HG03045 (cell line): ENCODE measurements at regions not wholly inside any gene's neighbourhood (a gene's known extent, or its start where the extent isn't known, plus 50 kb on each side); places are given as distances from the start of the nearest gene placed in this dataset.

ENCODE experiments used
- ATAC-seq: cut with Tn5 transposase; IDR thresholded peaks from one replicate; pipeline ENCODE4 v1.9.1; 2021; ENCODE audit warnings: mild to moderate bottlenecking, moderate library complexity; ENCODE audit not compliant: unreplicated experiment

DNA sequence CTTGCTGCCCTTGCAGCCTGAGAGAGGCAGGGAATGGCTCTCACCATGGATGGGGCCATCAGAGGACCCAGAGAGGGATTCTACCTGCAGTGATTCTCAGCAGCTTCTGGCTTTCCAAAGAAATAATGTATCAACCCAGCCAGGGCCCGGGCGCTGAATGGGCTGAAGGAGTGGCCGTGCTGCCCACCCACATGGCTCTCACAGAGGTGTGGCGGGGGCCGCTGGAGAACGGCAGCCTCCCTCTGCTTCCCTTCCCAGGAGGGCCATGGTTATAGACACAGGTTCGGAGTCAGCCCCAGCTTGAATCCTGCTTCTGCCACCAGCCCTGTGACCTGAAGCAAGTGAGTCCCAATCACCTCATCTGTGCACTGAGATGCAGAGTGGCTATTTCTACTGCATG lies 82.7 kb downstream of the THAP12 start:
- ATAC-seq = no peak

DNA sequence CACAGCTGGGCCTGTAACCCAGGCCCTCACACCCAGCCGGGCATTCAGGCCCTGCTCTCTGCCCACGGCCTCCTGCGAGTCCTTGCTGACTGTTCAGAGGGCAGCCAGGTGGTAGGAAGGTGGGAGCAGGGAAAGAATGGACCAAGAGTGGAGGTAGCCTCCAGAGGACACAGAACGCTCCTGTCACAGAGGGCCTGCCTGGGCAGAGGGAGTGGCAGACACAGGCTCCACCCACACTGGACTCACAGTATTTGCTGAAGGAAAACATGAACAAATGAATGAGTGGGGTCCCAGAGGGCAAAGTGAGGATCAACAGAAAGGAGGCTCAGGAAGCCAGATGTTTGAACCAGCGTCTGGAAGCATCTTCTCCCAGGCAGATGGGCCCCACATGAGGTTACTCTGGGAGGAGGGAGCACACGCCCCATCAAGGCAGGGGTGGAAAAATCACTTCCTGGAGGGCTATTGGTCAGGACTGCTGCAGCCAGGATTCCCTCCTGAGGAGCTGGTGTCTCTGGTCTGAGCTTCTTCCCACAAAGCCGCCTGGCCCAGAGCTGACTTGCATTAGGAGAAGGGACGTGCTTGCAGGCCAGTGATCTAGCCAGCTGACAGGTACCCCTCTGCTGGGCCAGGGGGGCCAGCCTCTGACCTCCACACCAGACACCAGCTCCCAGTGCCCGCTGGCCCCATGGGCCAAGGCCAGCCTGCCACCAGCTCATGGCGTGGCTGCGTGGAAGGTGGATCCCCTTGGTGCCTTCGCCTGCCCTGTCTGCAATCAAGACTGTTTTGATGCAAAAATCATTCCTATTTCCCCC lies 84.0 kb downstream of the THAP12 start:
- no peak for ATAC-seq

DNA sequence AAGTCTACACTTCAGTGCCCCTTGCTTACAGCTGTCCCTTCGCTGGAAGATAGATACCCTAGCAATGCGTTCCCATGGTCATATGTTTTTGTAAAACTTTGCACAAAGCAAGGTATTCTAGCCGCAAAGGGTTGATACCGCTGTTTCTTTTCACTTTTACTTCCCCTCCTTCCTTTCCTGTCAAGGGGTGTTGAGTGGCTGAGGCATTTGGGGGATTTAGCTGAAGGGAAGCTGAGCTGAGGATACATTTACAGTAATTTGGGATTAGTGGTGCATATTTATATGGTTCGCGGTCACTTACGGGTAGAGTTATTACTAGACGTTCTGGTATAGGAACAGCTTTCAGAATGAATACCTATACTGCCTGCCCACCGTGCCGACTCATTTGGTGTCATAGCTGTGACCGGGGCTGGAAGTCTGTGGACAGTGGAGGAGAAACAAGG lies 86.9 kb upstream of the WNT11 start:
- ATAC-seq = peak; percentile 55

DNA sequence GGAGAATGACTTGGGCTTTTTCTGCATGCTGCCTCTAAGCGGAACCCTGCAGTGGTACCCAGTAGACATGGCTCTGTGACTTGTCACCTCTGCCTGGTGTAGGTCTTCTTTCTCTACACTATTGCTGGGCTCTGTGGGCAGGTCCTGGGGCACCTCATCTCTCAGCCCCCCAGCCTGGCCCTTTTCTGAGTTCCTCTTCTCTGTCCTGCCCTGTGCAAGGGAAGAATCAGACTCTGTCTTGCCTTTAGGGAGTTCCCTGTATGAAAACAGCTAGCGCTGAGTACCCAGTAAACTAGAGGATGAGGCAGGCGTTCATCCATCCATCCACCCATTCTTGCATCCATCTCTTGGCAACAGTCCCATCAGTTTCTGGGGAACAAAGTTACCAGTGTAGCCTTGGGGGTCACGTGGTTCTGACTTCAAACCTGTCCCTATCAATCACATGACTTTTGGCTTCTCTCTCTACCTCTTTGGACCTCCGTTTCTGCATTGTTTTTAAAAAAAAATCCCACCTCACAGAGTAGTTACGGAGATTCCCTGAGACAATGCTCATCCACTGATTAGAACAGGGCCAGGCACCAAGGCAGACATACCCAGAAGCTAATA lies 86.4 kb upstream of the WNT11 start:
- no peak for ATAC-seq

DNA sequence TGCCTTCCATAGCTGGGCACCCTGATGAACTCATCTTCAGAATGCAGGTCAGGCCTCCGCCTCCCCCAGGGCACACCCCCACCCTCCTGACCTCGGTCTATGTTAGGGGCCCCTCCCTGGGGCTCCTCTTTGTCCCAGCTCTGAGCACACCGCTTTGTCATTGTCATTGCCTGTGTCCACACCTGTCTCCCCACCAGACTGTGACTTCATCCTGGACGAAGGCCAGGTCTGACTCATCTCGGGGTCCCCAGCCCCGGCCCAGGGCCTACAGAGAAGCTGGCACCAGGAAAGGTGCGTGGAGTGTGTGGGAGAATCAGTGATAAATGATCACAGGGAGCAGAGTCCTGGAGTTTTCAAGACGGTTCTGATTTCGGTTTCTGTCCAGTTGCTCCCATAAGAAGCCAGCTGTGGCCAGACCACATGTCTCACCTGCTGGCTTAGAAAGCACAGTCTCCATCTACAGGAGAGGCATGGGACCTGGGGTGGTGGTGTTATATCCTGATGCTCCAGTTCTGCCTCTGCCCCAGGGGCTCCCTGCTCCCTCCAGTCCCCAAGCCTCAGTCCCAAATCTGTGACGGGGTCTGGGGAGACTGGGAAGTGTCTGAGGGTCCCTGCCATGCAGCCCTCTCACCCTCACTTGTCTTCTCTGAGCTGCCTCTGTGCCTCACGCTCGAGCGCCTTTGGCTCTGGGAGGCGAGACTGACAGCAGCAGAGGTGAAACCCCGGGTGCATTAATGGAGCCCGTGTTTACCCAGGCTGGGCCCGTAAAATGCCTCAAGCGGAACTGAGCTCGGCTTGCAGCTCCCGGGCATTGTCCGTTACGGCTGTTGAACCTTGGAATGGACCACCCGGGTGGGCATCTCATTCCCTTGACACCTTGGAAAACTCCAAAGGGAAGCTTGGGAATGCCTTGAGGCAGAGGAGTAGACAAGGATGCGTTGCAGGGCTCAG lies 85.5 kb upstream of the WNT11 start:
- no peak for ATAC-seq

DNA sequence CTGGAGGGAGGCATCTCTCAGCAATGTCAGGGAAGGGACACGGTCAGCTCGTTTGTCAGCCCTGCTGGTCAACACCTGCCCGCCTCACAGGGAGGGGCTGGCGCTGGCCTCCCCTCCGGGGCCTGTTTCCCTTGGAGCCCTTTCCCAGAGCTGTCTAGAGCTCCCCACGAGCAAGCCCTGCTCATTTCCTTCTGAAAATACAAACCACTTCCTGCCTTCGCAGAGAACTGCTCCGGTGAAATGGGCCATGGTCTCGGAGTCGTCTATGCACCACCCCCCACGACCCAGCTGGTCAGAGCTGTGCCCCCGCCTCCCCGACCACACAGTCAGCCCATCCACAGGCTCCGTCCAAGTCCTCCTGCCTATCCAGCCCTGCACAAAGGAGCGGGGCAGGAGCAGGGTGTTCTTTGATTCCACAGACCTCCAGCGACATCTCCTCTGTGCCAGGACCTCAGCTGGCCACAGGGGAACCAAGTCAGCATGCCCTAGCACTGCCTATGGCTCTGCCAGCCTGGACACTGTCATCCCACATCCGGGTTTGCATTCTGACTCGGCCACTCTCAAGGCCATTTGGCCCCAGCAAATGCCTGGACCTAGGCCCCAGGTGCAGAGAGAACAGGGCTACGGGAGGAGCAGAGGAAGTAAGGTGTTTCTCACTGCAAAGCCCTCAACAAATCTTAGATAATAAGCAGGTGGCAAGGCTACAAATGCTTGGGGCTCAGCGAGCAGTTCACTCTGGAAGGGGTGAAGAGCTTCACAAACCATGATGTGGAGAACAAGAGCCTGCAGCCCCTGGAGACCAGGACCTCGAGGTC lies 82.1 kb upstream of the WNT11 start:
- no peak for ATAC-seq

DNA sequence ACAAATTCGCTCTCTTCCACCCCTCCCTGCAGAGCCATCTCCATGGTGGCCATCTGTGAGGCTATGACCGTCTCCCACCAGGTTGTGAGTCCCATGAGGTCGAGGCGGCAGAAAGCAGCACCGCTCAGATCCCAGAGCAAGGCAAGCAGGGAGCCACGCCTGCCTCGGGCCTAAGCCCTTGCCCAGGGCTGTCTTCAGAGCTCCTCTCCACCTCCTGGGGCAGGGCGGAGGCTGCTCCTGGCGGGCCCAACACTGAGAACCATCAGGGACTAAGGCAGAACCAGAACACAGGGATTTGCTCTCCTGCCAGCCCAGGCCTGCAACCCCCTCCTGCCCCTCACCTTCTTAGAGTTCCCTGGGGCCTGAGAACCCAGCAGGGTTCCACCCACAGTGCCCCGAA lies 80.9 kb upstream of the WNT11 start:
- no peak for ATAC-seq

DNA sequence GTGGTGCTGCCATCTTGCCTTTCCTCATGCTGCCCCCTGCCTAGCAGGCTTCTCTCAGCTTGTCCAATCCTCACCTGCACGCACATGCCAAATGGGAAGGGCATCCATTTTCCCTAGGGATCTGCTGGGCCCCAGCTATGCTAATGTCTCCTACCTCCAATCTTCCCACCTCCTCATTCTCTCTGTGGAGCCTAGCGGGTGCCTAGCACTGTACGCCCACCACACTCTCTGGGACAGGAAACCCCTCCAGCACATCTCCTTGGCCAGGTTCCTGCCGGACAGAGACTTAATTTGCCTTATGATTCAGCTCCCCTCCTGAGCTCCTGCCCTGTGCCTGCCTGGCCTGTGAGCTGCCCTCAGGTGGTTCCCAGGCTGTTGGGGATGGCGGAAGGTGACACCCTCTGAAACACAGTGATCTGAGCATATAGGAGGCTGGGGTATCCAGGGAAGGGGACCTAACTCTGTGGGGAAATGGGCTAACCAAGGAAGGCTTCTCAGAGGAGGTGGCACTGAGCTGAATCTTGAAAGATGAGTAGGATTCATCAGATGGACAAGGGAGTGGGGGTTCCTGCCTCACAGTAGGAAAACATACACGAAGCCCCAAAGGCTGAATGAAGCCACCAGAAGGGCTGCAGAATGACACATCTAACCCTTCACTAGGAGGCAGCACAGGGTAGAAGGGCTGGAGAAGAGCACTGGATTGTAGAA lies 79.2 kb upstream of the WNT11 start:
- no peak for ATAC-seq

DNA sequence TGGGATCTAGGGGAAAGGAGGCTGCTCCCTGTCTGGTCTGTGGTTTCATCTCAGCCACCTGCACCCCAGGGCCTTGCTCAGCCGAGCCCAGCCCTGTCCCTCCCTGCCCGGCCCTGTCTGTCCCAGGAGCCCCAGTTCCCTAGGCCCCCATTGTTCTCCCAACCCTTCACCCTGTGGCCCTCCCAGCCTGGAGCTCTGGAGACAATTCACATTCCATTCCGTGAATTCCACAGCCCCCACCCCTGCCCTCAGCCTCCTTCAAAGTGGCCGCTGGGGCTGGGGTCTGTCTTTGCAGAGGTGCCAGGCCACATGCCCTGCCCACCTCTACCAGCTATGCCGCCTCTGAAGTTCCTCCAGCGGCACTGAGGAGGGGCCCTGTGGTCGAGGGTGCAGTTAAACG lies 77.9 kb upstream of the WNT11 start:
- ATAC-seq = no peak

DNA sequence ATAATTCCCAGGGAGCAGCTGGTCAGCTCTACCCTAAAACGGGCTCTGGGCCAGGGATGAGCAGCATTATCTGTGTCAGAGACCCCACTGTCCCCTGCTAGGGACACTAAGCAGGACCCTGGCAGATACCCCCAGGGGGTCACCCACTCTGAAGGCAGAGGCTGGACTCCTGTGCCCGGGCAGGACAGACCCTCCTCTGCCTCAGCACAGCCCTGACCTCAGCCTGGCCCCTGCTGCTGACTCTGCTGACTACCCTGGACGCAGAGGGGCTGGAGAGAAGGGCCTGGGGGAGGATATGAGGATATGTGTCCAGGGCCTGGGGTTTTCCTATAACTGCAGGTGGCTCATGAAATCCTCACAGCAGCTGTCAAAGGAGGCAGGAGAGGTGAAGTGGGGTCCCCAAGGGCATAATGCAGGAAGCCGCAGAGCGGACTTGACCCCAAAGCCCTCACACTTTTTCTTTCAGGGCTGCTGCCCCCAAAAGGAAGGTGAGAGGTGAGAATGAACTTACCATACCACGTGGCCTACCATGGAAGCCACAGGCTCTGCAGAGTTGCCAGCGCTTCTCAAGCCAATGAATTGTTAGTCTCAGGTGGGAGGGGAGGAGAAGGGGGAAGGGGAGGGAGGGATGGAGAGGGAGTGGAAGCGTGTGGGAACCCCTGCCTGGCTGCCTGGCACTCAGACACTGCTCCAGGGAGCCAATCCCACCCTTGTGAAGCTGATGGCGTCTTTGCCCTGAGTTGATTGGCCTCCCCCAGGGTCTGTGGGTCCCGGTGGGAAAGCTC lies 76.7 kb upstream of the WNT11 start:
- ATAC-seq = no peak

DNA sequence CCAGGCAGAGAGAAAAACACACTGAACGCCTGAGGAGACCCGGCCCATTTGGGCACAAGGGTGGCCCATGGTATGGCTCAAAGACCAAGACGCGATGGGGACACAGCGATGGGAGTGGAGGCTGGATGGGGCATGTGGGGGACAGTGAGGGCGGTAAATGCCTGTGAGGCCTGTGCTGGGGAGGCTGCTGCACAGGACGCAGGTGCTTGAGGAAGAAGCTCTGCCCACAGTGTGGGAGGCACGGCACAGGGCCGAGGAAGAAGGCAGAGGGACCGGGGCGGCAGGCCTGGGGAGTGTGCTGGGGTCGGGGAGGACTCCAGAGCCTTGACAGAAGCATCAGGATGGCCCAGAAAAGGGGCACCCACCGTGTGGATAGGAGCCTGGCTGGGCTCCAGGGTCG lies 75.9 kb upstream of the WNT11 start:
- ATAC-seq = no peak

DNA sequence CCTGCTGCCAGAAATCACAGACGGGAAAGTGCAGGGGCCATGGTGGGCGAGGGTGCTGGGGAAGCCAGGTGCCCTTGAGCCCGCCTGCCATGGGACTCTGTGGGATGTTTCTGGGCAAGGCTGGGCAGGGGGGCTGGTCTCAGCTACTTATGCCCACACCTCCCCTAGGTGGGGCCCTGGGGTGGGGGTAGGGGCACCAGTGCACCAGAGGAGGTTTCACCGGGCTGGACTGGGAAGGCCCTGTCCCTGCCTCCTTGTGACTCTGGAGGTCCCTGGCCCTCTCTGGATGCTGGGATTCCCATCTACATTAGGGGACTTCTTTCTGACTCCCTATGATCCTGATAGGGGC lies 75.2 kb upstream of the WNT11 start:
- ATAC-seq = no peak

DNA sequence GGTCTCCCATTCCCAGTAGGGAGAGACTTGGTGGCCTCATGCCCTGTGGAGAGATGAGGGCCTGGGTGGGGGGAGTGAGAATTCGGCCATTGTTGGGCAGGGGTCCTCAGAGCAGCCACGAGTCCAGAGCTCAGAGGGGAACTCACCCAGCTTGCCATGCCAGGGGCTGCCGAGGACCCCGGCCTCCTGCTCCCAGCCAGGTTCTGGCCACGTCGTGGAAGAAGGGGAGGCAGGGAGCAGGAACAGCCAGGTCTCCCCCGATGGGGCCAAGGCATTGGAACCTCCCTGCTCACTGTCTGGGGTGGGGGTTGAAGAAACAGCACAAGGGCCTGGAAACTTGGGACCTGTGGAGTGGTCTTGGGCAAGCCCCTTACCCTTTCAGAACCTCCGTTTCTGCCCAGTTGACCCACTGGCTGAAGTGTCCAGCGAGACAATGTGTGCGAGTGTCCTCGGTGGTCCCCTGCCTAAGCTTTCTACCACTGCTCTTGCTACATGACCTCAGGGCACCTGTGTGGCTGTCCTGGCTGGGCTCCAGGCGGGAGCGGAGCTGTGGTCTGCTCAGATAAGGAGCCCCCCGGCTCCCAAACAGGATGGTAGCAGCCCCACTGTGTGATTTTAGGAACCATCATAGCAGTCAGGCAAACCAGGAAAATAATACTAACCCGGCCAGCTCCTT lies 74.7 kb upstream of the WNT11 start:
- no peak for ATAC-seq

DNA sequence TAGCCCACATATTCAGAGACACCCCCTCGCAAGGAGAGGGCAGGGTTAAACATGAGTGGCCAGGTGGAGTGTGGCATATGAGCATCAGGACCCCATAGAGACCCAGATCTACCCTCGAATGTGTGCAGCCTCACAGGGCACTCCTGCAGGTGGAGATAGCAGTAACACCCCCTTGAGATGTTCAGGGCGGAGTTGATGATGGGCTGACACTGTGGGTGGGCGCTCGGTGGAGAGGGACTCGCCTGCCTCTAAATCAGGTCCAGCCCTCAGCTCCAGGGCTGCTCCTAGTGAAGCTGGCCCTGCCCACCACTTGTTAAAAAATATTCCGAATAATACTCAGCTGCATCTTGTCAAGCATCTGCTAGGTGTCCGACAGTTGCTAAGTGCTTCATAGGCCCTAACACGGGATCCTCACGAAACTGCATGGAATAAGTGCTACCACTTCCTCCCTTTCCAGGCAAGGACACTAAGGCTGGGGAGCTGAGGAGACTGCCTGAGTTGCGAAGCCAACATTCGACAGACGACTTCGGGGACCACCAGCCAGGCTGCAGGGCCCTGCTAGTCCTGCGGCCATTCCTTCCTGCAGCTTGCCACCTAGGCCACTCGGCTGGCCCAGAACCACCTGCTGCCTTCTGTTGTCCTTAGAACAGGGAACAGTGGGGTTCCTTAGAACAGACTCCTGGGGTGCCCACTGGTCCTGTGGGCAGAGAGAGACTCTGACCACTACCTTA lies 74.0 kb upstream of the WNT11 start:
- ATAC-seq = no peak

DNA sequence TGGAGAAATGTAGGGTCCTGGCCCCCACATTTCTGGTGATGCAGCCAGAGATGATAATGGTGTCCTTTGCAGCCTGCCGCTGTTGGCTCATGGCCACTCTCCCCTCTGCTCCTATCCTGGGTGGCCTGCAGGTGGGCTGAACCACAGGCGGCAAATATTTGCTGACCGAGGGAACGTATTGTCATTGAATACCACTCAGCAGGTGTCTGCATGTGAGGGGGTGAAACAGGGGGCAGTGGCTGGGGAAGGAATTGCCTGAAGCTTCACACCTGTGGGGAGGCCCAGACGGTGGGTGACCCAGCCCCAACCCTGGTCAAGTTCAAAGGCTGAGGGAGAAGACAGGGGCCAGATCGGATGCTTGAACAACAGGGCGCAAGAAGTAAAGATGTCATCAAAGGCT lies 73.3 kb upstream of the WNT11 start:
- no peak for ATAC-seq

DNA sequence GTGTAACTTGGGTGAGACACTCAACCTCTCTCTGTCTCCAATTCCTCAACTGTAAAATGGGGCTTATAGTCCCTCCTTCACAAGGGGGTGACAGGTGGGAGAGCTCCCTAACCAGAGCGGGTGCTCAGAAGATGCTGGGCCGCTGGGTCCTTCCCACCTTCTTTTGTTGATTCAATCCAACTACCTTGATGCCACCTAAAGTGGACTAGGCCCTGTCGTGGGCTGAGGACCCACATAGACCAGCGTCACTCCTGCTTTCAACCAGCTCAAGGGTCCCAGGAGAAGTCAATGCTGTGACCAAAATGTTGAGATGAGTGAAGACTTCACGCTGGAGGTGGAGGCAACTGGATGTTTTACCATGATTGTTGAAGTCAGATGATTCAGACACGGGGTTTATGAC lies 72.7 kb upstream of the WNT11 start:
- ATAC-seq = no peak

DNA sequence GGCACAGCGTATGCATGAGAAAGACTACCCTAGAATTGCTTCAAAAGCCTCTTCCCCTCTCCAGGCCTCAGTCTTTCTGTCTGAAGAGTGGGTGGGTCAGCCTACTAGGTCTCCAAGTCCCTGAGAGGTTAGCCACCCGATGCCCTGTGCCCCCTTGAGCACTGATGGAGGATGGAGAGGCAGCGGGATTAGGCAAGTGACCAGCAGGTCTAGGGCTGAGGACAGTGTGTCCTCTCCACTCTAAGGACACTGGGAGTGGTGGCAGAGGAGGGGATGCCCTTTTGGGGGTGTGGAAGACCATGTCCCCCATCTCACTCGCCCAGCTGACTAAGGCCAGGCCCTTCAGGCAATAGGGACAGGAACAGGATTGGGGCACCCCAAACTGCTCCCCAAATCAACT lies 72.2 kb upstream of the WNT11 start:
- ATAC-seq = no peak
